22Rv1 (cell line): ENCODE measurements at regions not wholly inside any gene's neighbourhood (a gene's known extent, or its start where the extent isn't known, plus 50 kb on each side); places are given as distances from the start of the nearest gene placed in this dataset.

ENCODE experiments used
- ZFX ChIP-seq: fragments of 450-650 bp; IDR thresholded peaks from 2 replicates; pipeline ENCODE4 v1.6.1; 2017; ENCODE audit warnings: antibody characterized with exemption, borderline replicate concordance
- TF ChIP-seq, protein P1 (sequence below): fragments of 450-650 bp; IDR thresholded peaks from 2 replicates; pipeline ENCODE4 v1.5.1; 2017; ENCODE audit warnings: mild to moderate bottlenecking

DNA sequence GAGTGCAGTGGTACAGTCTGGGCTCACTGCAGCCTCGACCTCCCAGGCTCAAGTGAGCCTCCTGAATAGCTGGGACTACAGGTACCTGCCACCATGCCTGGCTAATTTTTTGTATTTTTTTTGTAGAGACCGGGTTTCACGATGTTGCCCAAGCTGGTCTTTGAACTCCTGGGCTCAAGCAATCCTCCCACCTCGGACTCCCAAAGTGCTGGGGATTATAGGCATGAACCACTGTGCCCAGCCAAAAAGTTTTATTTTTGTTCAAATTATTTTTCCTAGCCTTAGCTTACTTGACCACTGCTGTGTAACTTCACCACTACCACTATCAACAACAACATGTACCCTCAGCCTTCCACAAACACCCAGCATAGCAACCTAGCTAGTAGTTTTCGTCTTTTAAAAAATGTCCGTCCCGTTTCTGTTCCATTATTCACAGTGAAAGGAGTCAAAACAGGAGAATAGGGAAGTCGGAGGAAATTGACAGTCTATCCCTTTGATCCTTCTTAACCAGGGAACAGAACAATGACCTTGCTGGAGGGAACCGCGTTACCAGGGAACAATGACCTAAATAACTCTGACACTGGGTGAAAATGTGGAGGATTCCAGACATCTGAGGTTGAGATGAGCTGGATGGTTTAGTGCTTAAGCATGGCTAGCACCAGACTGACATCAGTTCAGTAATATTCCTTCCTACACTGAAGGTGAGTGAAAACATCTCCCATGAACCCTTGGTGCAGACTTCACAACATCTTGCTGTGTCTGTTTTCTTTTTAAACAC, 69.2 kb upstream of the ARL4C start:
- TF ChIP-seq, protein P1, sequence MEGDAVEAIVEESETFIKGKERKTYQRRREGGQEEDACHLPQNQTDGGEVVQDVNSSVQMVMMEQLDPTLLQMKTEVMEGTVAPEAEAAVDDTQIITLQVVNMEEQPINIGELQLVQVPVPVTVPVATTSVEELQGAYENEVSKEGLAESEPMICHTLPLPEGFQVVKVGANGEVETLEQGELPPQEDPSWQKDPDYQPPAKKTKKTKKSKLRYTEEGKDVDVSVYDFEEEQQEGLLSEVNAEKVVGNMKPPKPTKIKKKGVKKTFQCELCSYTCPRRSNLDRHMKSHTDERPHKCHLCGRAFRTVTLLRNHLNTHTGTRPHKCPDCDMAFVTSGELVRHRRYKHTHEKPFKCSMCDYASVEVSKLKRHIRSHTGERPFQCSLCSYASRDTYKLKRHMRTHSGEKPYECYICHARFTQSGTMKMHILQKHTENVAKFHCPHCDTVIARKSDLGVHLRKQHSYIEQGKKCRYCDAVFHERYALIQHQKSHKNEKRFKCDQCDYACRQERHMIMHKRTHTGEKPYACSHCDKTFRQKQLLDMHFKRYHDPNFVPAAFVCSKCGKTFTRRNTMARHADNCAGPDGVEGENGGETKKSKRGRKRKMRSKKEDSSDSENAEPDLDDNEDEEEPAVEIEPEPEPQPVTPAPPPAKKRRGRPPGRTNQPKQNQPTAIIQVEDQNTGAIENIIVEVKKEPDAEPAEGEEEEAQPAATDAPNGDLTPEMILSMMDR: no peak
- TF ChIP-seq ZFX: no peak
